ENCODE measurements at regions not wholly inside any gene's neighbourhood (a gene's known extent, or its start where the extent isn't known, plus 50 kb on each side); places are given as distances from the start of the nearest gene placed in this dataset.

- Histone ChIP-seq H3K36me3 (ENCODE audit: control insufficient read depth, insufficient read depth, low read length) (no peaks in the 10 kb centered on the region), H3K9me1 (ENCODE audit: control insufficient read depth, insufficient read depth, low read length) (no peaks in the 10 kb centered on the region), H3K27ac (ENCODE audit: extremely low read depth, low read depth, low read length) (no peak overlapping the region), H3K4me2 (ENCODE audit: insufficient read depth, low read length) (no peak overlapping the region), H3K9me3 (replicated peaks; ENCODE audit: control insufficient read depth, insufficient read depth, low read depth, low read length) (no peaks in the 10 kb centered on the region), H2AFZ (ENCODE audit: low read depth, low read length) (no peak overlapping the region), H3K27me3 (ENCODE audit: control insufficient read depth in 2 of 2, insufficient read depth in 2 of 2, low read length in 2 of 2) (no peaks in the 10 kb centered on the region), H3K79me2 (ENCODE audit: control insufficient read depth, insufficient read depth, low read length) (no peaks in the 10 kb centered on the region), H3K4me3 (no peak overlapping the region), H3K9ac (ENCODE audit: insufficient read depth in 1 of 2, low read depth in 2 of 2, low read length in 2 of 2) (no peak overlapping the region), H4K20me1 (replicated peaks; ENCODE audit: control insufficient read depth, insufficient read depth, low read length) (no peaks in the 10 kb centered on the region), H3K4me1 (replicated peaks in 1 of 2; ENCODE audit: control insufficient read depth in 2 of 2, insufficient read depth in 2 of 2, low read length in 2 of 2) (no peaks in the 10 kb centered on the region)
- POLR2A ChIA-PET: no interaction called here
- whole genome bisulfite sequencing (ENCODE audit: insufficient coverage, low coverage, missing lambda C conversion rate): 2% methylated on average over 5 of the region's 5 CpGs
- TF ChIP-seq FOXP1 (CRISPR knock-in tag; IDR thresholded peaks at IDR 0.05) (no peak), ZNF224 (CRISPR knock-in tag; IDR thresholded peaks at IDR 0.05) (no peak), CREBBP (IDR thresholded peaks at IDR 0.05; ENCODE audit: low read depth, low read length) (no peak), SNRNP70 (optimal IDR thresholded peaks at IDR 0.05; ENCODE audit: low read depth, low read length) (no peak), ETS2 (tag; IDR thresholded peaks at IDR 0.05; ENCODE audit: borderline replicate concordance, poor library complexity, severe bottlenecking) (no peak), RBM14 (IDR thresholded peaks at IDR 0.05; ENCODE audit: borderline replicate concordance, insufficient read depth, low read depth, low read length) (no peak), SRF (CRISPR knock-in tag; IDR thresholded peaks at IDR 0.05) (no peak), ZNF583 (CRISPR knock-in tag; IDR thresholded peaks at IDR 0.05) (no peak), FOSL1 (tag; conservative IDR thresholded peaks at IDR 0.05) (no peak), MYC (IDR thresholded peaks at IDR 0.05; ENCODE audit: low read depth, low read length) (no peak), MYC (CRISPR knock-in tag; IDR thresholded peaks at IDR 0.05; ENCODE audit: borderline replicate concordance, low read depth) (no peak), ZNF707 (CRISPR knock-in tag; conservative IDR thresholded peaks at IDR 0.05) (no peak)
- no TSS peak for BruUV-seq (replicated peaks)
- CTCF ChIA-PET (ENCODE audit: low intra/inter-chr PET ratio): no interaction called here
- intact Hi-C loops (cut with micrococcal nuclease): no loop called here
- DNase-seq (ENCODE audit: extremely low read depth in 1 of 4, low spot score in 3 of 4): no peak
- ATAC-seq: no peak
- in situ Hi-C loops (cut with MboI): no loop called here
- FAIRE-seq: no peak
These were observed 157.5 kb downstream of the FSIP2 start for GRCh38 chr2:185895828-185896693.
